Hematopoietic multipotent progenitor cell treated with erythropoietin and hydrocortisone succinate and interleukin-3 and kit ligand, for 4 days (in vitro differentiated cells): ENCODE measurements at regions not wholly inside any gene's neighbourhood (a gene's known extent, or its start where the extent isn't known, plus 50 kb on each side); places are given as distances from the start of the nearest gene placed in this dataset.

Experiments used
- DNase-seq: peaks from one replicate; pipeline ENCODE4 v3.0.0-alpha.2; 2015

DNA sequence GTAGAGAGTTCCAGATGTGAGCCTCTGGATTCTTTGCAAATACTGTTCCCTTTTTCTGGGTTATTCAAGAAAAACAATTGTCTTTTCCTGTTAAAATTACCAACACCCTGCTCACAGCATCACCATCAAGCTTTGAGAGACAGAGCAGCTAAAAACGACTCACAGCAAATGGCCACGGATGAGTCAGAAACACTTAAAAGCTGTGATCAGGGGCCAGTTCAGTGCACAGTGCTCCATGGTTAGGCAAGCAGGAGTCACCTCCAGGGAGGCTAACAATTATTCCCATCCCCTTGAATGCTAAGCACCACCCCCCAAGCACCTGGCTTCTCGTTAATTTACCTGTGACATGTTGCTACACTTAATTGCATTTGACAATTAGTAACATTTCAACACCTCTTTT lies 128.4 kb upstream of the CAMK1G start:
- no peak for DNase-seq

DNA sequence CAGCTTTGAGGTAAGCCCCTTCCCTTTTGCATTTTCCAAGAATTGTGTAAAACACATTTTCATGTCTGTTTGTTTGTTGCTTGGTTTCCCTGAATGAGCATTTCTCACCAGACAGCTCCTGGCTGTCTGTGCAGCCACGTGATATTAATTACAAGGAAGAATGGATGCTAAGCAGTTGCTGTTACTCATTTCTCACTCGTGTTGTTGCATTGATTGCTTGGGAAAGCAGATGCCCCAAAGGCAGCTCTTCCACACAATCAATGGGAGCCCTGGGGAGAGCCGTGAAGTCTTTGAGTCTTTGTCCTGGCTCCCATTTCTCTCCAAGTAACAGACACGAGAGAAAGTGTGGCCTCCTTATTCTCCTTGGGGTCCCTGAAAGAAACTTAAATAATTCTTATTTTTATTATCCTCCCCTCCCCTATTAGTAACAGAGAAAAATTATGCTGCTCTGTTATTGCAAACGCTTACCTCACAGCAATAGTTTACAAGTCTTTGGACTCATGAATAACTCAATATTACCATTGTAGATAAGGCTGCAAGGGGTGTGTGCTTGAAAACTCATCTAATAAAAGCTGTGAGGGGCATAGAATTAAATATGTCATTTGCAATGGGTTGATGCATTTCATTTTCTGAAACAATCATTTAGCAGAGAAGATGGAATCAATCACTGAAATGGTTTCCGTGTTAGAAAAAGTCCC lies 127.7 kb upstream of the CAMK1G start:
- no peak for DNase-seq

DNA sequence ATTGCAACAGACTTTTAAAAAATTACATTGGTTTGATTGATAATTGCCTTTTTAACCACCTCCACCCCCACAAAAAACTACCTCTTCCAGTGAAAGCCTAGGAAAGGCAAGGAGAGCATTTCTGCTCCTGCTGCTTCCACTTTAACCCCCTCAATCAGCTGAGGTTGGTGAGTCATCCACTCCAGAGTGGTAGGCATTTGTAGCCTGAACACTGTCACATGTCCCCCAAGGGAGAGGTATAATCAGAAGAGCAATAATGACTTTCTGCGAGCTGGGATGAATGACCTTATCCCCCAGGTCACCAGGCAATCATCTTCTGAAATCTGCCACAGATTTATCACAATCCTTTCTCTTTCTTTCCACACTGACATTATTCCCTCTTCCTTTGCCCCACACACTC lies 126.6 kb upstream of the CAMK1G start:
- no peak for DNase-seq

DNA sequence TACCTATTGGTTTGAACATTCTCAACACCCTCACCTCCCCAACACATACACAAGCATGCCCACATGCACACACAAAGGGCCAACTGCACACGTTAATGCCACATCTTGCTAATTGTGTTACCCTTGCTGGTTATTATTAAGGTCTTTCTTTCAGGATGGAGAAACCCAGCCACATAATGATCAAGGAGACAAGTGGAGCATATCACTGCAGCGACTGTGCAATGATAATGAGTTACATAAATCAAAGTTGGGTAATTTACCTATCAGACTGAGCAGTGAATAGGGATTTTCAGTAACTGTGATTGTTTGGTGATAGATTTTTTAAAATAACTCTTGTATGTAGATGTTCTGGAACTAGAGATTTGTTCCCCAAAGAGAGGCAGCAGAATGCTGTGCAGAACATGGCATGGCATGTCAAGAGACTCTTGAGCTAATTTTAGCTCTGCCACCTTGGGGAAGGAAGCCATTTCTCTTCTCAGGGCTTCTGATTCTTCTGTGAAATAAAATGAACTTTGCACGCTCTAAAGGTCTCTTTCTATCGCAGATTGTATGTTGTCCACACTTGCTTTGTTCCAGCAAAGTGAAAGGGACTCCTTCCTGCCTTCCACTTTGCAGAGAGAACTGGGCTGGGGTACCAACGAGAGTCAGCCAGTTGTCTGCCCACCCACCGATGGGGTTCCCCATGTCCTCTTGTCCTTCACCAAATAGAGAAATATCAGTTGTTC lies 126.0 kb upstream of the CAMK1G start:
- no peak for DNase-seq

GRCh38 chr1:209458921-209459320 lies 124.6 kb upstream of the CAMK1G start:
- no peak for DNase-seq

DNA sequence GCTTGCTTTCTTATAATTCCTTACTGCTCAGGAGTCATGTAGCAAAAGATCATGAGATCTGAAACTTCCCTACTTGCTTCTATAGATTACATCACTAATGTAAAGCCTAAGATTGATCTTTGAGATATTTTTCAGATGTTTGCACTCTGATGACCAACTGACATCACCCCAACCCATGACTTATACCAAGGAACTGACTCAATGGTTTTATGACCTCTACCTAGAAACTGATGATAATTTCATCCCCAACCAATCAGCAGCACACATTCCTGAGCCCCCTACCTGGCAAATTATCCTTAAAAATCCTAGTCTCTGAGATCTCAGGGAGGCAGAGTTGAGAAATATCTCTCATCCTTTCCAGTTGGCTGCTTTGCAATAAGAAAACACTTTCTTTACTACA lies 122.3 kb upstream of the CAMK1G start:
- no peak for DNase-seq

DNA sequence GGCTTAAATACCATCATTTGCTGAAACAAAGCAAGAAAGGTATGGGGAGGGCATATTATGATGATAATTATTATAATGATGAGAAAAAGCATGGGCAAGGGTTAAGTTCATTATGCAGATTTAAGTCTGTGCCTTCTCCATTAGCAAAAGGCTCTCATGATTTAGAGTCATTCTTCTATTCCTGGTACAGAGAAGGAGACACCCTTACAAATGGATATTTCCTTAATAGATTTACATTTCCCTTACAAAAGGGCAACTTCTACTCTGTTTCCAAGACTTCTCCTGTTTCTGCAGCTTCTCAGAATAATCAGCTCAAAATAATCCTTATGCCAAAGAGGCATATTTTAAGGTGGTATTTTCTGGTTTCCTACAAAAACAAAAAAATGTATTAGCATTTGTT lies 121.1 kb upstream of the CAMK1G start:
- no peak for DNase-seq

- no peak for DNase-seq
These were observed 120.1 kb upstream of the CAMK1G start for GRCh38 chr1:209463441-209463840.

- no peak for DNase-seq
These were observed 110.5 kb upstream of the CAMK1G start for GRCh38 chr1:209473025-209473424.

DNA sequence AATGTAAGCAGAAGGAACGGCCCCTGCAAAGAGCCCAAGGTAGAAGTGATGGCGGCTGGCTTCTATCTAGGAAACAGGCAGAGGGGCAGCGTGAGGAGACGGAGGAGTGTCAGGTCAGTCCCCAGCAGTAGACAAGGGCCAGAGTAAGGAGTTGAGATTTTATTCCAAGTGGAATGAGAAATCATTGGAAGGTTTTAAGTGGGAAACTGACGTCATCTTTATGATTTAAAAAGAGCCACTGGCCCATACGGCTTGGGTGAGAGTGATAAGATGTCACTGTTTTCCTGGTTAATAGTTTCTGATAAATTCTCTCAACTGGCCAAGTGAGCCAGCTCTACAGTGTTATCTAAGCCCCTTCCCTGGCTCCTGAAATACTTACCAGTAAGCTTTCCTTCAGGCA lies 103.2 kb upstream of the CAMK1G start:
- DNase-seq: no peak

DNA sequence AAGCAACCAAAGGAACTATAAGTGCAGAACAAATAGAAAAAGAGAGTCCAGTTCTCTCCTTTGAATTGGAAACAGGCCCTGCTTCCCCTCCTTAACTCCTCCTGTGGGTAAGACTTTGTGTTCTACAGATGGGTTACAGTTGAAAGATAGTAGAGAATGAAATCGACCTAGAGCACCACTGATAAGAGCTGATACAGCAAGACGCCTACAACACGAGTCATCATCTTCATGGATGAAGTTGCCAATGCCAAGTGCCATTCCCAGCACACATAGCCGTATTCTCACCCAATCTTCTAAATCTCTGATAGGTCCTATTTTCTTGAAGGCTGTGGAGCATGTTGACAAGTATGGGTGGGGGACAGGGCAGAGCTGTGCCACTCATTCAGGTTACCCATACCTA lies 99.8 kb upstream of the CAMK1G start:
- DNase-seq: no peak

DNA sequence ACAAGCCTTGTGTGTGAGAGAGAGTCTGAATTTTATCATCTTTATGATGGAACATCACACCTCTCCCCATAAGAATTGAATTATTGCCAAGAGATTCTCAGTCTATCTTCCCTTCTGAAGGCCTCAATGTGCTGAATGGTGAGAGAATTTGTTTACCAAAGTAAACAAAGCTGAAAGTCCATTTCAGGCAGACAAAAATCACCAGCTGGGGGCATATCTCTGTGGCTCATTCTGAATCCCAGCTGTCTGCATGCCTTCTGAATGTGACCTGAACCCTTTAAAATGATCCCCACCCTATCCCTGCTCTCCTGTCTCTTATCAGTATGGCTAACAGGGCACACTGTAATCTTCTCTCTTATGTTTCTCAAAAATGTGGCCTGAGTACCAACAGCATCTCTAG lies 99.1 kb upstream of the CAMK1G start:
- DNase-seq: no peak

DNA sequence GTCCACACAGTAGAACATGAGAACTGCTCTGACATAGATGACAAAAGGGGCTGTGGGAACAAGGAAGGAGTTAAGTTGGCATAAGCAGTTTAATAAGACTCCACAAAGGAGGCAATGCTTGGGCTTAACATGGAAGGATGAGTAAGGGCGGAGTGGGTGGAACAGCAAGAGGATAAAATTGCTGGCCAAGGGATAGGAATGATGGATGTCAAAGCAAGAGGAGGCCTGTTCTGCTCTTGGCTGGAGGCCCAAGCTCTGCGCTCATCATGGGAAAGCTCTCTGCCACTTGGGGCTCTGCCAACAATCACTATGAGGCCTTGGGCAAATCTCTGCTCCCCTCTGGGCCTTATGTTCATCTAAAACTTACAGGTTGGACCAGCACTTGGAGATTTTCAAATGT lies 98.3 kb upstream of the CAMK1G start:
- DNase-seq: no peak

DNA sequence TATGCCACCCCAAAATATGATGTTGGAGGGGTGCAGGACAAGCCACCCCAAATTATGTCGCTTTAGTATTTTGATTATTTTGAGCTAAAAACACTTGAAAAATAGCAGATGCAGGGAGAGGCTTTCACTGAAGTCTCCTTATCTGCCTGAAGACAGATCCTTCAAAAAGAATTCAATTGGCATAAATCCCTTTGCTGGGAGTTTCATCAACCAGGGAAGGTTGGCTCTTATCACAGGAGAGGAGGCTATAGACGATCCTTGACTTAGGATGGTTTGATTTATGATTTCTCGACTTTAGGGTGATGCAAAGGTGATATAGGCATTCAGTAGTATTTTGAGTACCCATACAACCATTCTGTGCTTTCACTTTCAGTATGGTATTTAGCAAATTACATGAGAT lies 97.8 kb upstream of the CAMK1G start:
- no peak for DNase-seq

DNA sequence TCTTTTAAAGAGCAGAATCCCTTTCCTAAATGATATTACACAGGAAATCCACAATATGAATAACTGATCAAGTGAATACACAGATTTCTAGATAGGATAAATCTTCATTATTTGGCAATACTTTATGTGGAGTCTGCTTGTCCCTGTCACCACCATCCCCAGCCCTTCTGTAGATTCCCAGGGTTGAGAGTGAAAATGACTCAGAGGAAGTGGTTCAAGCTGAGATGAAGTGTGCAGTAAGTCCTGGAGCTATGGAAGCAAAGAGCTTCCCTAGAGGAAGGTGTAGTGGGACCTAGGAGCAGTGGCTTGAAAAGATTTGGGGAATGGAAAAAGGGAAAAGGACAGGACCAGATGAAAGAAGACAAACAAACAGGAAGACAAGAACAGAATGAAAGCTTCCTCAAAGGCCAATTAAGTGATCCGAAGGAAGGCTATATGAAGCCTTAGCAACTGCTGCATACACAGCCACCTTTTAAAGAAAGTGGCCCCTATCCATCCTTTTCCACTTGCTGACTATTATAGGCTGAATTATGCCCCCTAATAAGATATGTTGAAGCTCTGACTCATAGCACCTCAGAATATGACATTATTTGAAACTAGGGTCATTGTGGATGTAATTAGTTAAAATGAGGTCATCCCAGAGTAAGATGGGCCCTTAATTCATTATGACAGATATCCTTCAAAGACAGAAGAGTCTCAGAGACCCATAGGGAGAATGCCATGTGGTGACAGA lies 96.5 kb upstream of the CAMK1G start:
- DNase-seq: no peak

DNA sequence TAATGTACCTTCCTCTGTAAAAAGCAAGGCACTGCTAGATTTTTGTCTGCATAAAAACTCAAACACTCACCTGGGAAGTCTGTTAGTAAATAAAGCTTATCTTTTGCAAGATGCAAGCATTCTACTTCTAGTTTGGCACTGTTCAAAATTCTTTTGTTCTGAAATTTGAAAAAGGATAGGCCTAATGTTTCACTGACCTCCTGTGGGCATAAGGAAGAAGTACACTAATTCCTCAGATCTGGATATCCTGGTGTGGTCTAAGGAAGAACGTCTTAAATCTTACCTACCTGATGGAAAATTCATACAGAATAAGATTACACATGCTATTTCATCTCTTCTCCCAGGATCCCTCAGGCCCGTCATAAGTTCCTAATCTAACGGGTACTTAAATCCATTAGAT lies 93.5 kb upstream of the CAMK1G start:
- peak; percentile 5 for DNase-seq

DNA sequence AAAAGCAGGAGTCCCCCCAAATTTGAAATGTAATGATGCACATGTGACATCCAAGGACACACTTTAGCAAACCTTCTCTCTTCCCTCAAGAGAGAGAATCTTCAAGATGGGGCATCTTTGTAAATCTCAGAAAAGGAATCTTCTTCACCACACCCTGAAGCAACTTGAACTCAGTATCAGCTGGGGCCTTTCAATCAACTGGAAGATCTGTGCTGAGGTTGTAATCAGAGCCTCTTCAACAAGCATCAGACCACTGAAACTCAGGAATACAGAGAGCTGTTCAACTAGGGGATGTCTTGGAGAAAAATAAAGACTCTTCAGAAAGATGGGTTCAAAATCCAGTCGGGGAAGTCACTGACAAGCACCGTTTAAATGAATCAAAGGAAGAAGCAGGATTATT lies 92.5 kb upstream of the CAMK1G start:
- DNase-seq: no peak

- DNase-seq: no peak
These were observed 92.0 kb upstream of the CAMK1G start for GRCh38 chr1:209491496-209491895.

- no peak for DNase-seq
These were observed 91.6 kb upstream of the CAMK1G start for GRCh38 chr1:209491897-209492296.

DNA sequence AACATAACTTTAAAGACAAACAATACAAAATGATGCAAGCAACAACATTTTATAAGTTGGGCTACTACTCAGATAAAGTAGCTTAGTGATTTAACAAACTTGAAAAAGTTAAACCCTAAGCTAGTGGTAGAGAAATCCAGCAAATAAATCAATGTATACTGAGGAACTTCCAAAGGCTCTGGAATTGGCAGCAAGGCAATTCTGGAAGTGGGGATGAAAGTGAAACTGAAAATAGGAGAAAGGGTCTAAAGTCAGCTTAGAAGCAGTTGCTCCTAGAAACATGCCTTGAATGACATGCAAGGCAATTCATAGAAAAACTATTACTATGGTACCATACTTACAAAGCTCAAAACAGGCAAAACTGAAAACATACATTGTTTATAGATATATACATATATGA lies 90.0 kb upstream of the CAMK1G start:
- no peak for DNase-seq

DNA sequence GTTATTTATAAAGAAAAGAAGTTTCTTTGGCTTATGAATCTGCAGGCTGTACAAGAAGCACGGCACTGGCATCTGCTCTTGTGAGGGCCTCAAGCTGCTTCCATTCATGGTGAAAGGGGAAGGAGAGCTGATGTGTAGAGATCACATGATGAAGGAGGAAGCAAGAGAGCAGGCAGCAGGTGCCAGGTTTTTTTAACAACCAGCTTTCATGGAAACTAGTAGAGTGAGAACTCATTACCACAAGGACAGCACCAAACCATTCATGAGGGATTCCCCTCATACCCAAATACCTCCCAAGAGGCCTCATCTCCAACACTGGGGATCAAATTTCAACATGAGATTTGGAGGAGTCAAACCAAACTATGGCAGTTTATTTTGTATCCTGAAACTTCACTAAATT lies 85.8 kb upstream of the CAMK1G start:
- DNase-seq: no peak

DNA sequence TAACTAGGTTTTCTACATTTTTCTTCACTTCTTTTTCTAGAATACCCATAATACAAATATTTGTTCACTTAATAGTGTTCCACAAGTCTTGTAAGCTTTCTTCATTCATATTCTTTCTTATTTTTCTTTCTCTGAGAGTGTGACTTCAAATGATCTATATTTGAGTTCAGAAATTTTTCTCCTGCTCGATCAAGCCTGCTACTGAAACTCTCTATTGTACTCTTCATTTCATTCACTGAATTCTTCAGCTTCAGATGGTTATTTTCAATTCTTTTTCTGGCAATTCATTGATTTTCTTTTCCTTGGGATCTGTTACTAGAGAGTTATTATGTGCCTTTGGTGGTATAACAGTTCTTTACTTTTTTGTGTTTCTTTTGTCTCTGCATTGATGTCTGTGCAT lies 82.5 kb upstream of the CAMK1G start:
- no peak for DNase-seq

DNA sequence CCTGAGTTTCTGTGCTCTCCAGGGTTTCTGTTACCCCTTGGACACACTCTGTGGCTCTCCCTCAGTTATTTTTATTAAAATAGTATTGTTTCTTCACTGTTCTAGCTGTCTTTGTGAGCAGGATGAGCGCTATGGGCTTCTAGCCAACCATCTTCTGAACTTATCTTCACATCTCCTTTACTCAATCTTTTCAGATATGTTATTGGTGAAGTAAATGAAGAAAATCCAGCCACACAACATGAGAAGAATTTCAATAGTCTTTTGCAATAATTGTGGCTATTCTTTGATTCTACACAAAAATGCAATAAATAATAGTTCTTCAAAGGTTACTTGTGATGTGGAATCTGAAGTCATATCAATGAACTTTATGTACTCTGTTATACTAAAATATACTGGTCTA lies 80.3 kb upstream of the CAMK1G start:
- DNase-seq: no peak

- DNase-seq: no peak
These were observed 78.9 kb upstream of the CAMK1G start for GRCh38 chr1:209504571-209504970.
